ENCODE measurements at regions not wholly inside any gene's neighbourhood (a gene's known extent, or its start where the extent isn't known, plus 50 kb on each side); places are given as distances from the start of the nearest gene placed in this dataset.

DNA sequence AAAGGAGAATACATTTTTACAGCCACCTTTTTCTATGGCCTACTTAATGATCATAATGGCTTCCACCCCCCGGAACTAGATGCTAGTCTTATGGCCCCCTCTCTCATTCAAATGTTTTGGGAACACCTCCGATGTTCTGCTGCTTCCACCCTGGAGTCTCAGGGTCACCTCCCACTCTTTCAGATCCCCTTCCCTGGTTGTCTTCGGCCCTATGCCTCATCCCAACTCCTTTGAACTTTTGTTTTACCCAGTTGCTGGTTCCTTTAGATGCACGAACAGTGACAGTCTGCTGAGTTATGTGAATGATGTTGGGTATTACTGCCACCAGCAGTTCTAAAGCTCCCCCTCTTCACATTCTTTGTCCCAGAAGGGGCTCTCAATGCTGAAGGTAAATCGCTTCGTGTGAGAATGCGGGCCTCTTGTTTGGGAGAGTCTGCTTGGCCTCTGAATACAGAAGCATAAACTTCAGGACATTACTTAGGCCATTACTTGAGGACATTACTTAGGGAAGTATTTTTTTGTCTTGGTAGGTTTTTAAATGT is 309.1 kb downstream of the SOX4 start:
- in situ Hi-C loops (cut with HindIII; ENCODE audit: low sequenced_read_pairs): no loop called here
- no peak for DNase-seq (ENCODE audit: low read depth, low spot score)
- H3K4me3 ChIP-seq (ENCODE audit: low read depth, low read length): no peak overlapping the region
- TF ChIP-seq, protein P1, sequence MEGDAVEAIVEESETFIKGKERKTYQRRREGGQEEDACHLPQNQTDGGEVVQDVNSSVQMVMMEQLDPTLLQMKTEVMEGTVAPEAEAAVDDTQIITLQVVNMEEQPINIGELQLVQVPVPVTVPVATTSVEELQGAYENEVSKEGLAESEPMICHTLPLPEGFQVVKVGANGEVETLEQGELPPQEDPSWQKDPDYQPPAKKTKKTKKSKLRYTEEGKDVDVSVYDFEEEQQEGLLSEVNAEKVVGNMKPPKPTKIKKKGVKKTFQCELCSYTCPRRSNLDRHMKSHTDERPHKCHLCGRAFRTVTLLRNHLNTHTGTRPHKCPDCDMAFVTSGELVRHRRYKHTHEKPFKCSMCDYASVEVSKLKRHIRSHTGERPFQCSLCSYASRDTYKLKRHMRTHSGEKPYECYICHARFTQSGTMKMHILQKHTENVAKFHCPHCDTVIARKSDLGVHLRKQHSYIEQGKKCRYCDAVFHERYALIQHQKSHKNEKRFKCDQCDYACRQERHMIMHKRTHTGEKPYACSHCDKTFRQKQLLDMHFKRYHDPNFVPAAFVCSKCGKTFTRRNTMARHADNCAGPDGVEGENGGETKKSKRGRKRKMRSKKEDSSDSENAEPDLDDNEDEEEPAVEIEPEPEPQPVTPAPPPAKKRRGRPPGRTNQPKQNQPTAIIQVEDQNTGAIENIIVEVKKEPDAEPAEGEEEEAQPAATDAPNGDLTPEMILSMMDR (IDR thresholded peaks at IDR 0.05; ENCODE audit: low read depth, low read length): no peak

DNA sequence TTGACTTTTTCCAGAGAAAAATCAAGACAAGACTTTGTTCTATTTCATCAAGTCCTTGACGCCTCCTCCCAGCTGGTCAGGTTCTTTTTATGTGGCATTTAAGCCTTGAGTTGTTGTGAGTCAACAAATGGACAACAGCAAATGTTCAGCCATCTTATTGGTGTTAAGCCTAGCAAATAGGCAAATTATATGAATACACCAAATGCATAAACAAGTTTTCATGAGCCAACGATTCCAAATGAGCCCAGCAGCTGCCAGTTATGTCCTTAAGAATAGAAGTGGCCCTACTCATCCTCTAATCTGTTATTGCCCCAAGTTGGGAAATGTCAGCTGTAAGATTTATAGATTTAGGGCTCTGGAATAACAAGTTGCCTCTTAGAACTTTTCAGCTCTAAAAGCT is 312.0 kb downstream of the SOX4 start:
- in situ Hi-C loops (cut with HindIII; ENCODE audit: low sequenced_read_pairs): no loop called here
- DNase-seq (ENCODE audit: low read depth, low spot score): no peak
- no peak overlapping the region for H3K4me3 ChIP-seq (ENCODE audit: low read depth, low read length)
- TF ChIP-seq, protein P1 (IDR thresholded peaks at IDR 0.05; ENCODE audit: low read depth, low read length): no peak

DNA sequence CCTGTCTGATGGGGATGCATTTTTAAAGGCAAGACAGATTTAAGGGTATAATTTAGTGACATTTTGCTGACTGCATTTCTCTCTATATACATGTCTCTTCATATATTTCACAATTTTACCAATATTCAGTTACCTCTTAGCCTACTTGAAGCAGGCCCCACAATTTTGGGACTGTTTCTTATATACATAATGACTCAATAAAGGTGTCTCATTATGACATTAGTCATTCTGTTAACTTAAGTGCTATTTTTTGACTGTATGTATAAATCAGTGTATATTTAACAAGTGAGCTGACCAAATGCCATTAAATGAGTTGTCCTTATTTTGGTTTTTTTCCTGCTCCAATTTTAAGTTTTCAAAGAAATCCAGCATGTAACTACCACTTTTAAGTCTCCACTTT is 313.3 kb downstream of the SOX4 start:
- no peak overlapping the region for H3K4me3 ChIP-seq (ENCODE audit: low read depth, low read length)
- no peak for DNase-seq (ENCODE audit: low read depth, low spot score)
- in situ Hi-C loops (cut with HindIII; ENCODE audit: low sequenced_read_pairs): no loop called here
- TF ChIP-seq, protein P1 (IDR thresholded peaks at IDR 0.05; ENCODE audit: low read depth, low read length): no peak

DNA sequence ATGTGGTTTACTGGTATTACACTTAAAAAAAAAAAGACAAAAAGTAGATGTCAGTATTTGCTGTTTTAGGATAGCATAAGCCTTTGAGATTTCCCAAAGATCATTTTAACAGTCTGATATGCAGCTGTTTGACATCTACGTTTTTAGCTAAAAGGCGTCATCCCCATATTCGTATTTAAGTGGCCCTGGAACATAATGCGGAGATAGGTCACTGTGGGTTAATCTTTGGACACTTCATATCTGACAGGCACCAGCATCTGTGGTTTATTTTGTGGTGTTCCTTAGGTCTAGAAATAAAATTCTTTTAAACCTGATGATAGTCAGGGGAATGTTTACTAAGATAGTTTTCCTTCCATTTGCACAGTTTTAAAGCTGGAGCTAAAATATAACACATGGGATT is 313.7 kb downstream of the SOX4 start:
- in situ Hi-C loops (cut with HindIII; ENCODE audit: low sequenced_read_pairs): no loop called here
- no peak for DNase-seq (ENCODE audit: low read depth, low spot score)
- TF ChIP-seq, protein P1 (IDR thresholded peaks at IDR 0.05; ENCODE audit: low read depth, low read length): no peak
- H3K4me3 ChIP-seq (ENCODE audit: low read depth, low read length): no peak overlapping the region

DNA sequence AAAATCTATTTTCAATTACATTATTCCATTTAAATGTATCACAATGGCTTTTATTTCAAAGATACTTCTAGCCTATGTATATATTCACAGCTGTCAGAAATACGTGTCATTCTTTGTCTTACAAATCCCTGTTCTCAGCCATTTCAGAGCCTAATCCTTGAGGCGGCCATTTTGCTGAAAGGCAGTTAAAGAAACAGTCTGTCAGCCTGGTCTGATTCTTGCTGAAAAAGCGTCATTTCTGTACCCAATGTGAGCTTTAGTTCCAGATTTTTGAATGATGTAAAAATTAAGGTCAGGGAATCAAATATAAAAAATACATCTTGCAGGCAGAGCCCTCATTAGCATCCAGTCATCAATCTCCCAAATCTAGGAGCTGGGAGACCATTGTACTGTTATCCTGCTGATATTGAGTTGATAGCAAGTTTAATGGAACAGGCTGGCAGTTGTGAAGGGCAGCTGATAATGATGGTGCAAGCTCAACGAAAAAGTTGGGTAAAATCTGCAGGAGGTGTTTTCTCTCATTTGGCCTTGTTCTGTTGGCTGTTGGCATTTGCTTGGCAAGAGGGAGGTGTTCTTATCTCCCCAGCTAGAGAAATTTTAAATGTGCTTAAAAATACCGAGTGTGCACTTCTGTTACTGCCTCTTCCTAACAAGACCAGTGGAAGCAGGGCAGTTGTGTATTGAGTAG is 314.8 kb downstream of the SOX4 start:
- TF ChIP-seq, protein P1 (IDR thresholded peaks at IDR 0.05; ENCODE audit: low read depth, low read length): no peak
- DNase-seq (ENCODE audit: low read depth, low spot score): no peak
- H3K4me3 ChIP-seq (ENCODE audit: low read depth, low read length): no peak overlapping the region
- in situ Hi-C loops (cut with HindIII; ENCODE audit: low sequenced_read_pairs): no loop called here

DNA sequence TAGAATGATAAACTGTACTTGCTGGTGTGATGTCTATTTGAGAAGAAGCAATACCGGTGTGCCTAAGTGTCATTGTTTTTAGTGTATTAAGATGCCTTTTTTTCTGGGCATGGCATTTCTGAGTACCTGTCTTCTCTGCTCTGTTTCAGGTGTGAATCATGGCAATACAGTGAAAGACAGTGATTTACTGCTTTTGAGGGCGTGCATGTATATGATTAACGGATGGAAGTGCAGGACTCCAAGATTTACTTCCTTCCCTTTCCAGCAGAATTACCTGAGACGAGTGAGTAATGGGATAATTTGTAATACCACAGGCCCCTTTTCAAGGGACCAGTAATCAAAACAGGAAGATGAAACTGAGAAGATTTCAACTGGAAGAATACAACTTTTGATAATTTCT is 315.8 kb downstream of the SOX4 start:
- in situ Hi-C loops (cut with HindIII; ENCODE audit: low sequenced_read_pairs): no loop called here
- H3K4me3 ChIP-seq (ENCODE audit: low read depth, low read length): no peak overlapping the region
- TF ChIP-seq, protein P1 (IDR thresholded peaks at IDR 0.05; ENCODE audit: low read depth, low read length): no peak
- no peak for DNase-seq (ENCODE audit: low read depth, low spot score)
